GM23338 (cell line): ENCODE measurements at regions not wholly inside any gene's neighbourhood (a gene's known extent, or its start where the extent isn't known, plus 50 kb on each side); places are given as distances from the start of the nearest gene placed in this dataset.

Experiments used
- ATAC-seq: fragments of 200-7000 bp; cut with Tn5 transposase; 3 replicates; pipeline ENCODE4 v1.9.1; 2020
- DNase-seq: peaks from one replicate; pipeline ENCODE4 v3.0.0-alpha.2; 2015; ENCODE audit warnings: low spot score
- H2AFZ ChIP-seq: fragments of 200-600 bp; sonication (generic); 2 replicates; pipeline ENCODE4 v1.8.0; 2016; ENCODE audit warnings: antibody characterized with exemption, mild to moderate bottlenecking, moderate library complexity
- H3F3A ChIP-seq: fragments of 200-600 bp; sonication (generic); replicated peaks from 2 replicates; pipeline ENCODE4 v1.8.0; 2017; ENCODE audit warnings: antibody characterized with exemption, mixed run types, low read depth
- H3K27ac ChIP-seq: fragments of 200-600 bp; sonication (generic); 2 replicates; pipeline ENCODE4 v1.6.1; 2016; ENCODE audit warnings: low read depth
- H3K27me3 ChIP-seq: fragments of 200-600 bp; sonication (generic); 2 replicates; pipeline ENCODE4 v1.8.0; 2016; ENCODE audit warnings: mild to moderate bottlenecking, mixed run types, moderate library complexity; ENCODE audit not compliant: insufficient read depth
- H3K36me3 ChIP-seq: fragments of 200-600 bp; sonication (generic); 2 replicates; pipeline ENCODE4 v1.8.0; 2016; ENCODE audit warnings: mild to moderate bottlenecking; ENCODE audit not compliant: insufficient read depth
- H3K4me1 ChIP-seq: fragments of 200-600 bp; sonication (generic); 2 replicates; pipeline ENCODE4 v1.8.0; 2016; ENCODE audit warnings: mild to moderate bottlenecking, moderate library complexity; ENCODE audit not compliant: insufficient read depth
- H3K4me2 ChIP-seq: fragments of 200-600 bp; sonication (generic); 2 replicates; pipeline ENCODE4 v1.7.1; 2017; ENCODE audit warnings: mixed run types
- H3K4me3 ChIP-seq: fragments of 200-600 bp; sonication (generic); 2 replicates; pipeline ENCODE4 v1.6.1; 2016; ENCODE audit warnings: mixed run types
- H3K79me2 ChIP-seq: fragments of 200-600 bp; sonication (generic); replicated peaks from 2 replicates; pipeline ENCODE4 v1.8.0; 2017; ENCODE audit warnings: mild to moderate bottlenecking; ENCODE audit not compliant: insufficient read depth
- H3K9me2 ChIP-seq: fragments of 200-600 bp; sonication (generic); 2 replicates; pipeline ENCODE4 v1.8.0; 2017; ENCODE audit not compliant: insufficient read depth
- H4K20me1 ChIP-seq: fragments of 200-600 bp; sonication (generic); replicated peaks from 2 replicates; pipeline ENCODE4 v1.8.0; 2017; ENCODE audit warnings: mild to moderate bottlenecking; ENCODE audit not compliant: insufficient read depth
- H3K27ac Mint-ChIP-seq: 2 replicates; pipeline ENCODE4 v1.8.0; 2020; ENCODE audit warnings: inconsistent platforms, mild to moderate bottlenecking, moderate library complexity, mixed read lengths
- H3K27me3 Mint-ChIP-seq: 3 replicates; pipeline ENCODE4 v1.8.0; 2022; ENCODE audit warnings: low read depth, mild to moderate bottlenecking, moderate library complexity, mixed read lengths, inconsistent platforms; ENCODE audit not compliant: insufficient read depth, poor library complexity
- H3K36me3 Mint-ChIP-seq: 3 replicates; pipeline ENCODE4 v1.8.0; 2021; ENCODE audit warnings: low read depth, mild to moderate bottlenecking, inconsistent platforms, moderate library complexity, mixed read lengths
- H3K4me1 Mint-ChIP-seq: 3 replicates; pipeline ENCODE4 v1.8.0; 2020; ENCODE audit warnings: mild to moderate bottlenecking, inconsistent platforms, mixed read lengths
- H3K4me3 Mint-ChIP-seq: 3 replicates; pipeline ENCODE4 v1.8.0; 2021; ENCODE audit warnings: moderate library complexity, mild to moderate bottlenecking, inconsistent platforms, mixed read lengths
- H3K9me3 Mint-ChIP-seq: 3 replicates; pipeline ENCODE4 v1.8.0; 2020; ENCODE audit warnings: moderate library complexity, mild to moderate bottlenecking, inconsistent platforms, mixed read lengths
- CREB1 ChIP-seq: fragments of 250-450 bp; sonication (Bioruptor Pico); IDR thresholded peaks from 2 replicates; pipeline ENCODE4 v1.5.0; 2020; ENCODE audit warnings: low read depth, mild to moderate bottlenecking, moderate library complexity
- EZH2 ChIP-seq: fragments of 200-600 bp; sonication (generic); IDR thresholded peaks from one replicate; pipeline ENCODE4 v1.8.0; 2017; ENCODE audit warnings: antibody characterized with exemption, mild to moderate bottlenecking, low read depth; ENCODE audit not compliant: unreplicated experiment
- EZH2phosphoT487 ChIP-seq: fragments of 200-600 bp; sonication (generic); IDR thresholded peaks from one replicate; pipeline ENCODE4 v1.8.1; 2018; ENCODE audit warnings: antibody characterized with exemption; ENCODE audit not compliant: unreplicated experiment
- JUNB ChIP-seq: IDR thresholded peaks from one replicate; pipeline ENCODE4 v1.6.1; 2016; ENCODE audit warnings: antibody characterized with exemption; ENCODE audit not compliant: unreplicated experiment
- NANOG ChIP-seq: IDR thresholded peaks from 2 replicates; pipeline ENCODE4 v1.6.1; 2016; ENCODE audit warnings: antibody characterized with exemption, borderline replicate concordance
- POLR2AphosphoS5 ChIP-seq: IDR thresholded peaks from 2 replicates; pipeline ENCODE4 v1.6.1; 2016; ENCODE audit warnings: antibody characterized with exemption, low read depth
- STAT1 ChIP-seq: IDR thresholded peaks from one replicate; pipeline ENCODE4 v1.6.1; 2016; ENCODE audit warnings: antibody characterized with exemption; ENCODE audit not compliant: unreplicated experiment
- ZNF331 ChIP-seq: fragments of 250-450 bp; sonication (Bioruptor Pico); IDR thresholded peaks from 2 replicates; pipeline ENCODE4 v1.5.0; 2020; ENCODE audit warnings: low read depth, mild to moderate bottlenecking, moderate library complexity
- TF ChIP-seq, protein P1 (sequence below): IDR thresholded peaks from one replicate; pipeline ENCODE4 v1.6.1; 2018; ENCODE audit warnings: antibody characterized with exemption; ENCODE audit not compliant: unreplicated experiment
- TF ChIP-seq, protein P2 (sequence below), 2 experiments: fragments of 200-600 bp in 1 of 2; sonication (generic) in 1 of 2; conservative IDR thresholded peaks; 2 replicates each; pipeline versions ENCODE4 v1.5.1 to v1.6.1; 2016 to 2017; ENCODE audit warnings: antibody characterized with exemption in 2 of 2, low read depth in 2 of 2, mild to moderate bottlenecking in 2 of 2, moderate library complexity in 1 of 2
- TF ChIP-seq, protein P3 (sequence below): IDR thresholded peaks from 2 replicates; pipeline ENCODE4 v1.6.1; 2016; ENCODE audit warnings: antibody characterized with exemption

DNA sequence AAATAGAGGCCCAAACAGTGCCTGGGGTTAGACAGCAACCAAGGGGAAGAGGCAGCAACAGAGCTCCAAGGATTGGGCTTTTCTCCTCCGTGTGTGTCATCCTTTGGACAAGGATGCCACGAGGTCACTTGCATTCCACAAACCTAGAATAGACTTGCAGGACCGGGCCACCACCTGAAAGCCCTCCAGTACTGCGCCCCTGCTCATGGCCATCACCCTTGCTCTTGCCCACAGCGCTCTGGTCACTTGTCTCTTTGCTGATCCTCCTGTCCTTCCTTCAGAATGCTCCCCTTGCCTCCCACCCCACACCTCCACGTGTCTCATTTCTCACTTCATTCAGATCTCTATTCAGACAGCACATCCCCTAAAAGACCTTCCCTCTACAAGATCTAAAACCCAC, 247.4 kb downstream of the MATN1 start:
- H3K4me3 ChIP-seq, result no peak overlapping the region
- no peaks in the 10 kb centered on the region for H3F3A ChIP-seq
- no peak overlapping the region for H3K4me2 ChIP-seq
- no peaks in the 10 kb centered on the region for H3K9me2 ChIP-seq
- Mint-ChIP-seq H3K4me3 (no peak overlapping the region), H3K27me3 (peaks cover 7% of the 10 kb centered on the region), H3K27ac (no peak overlapping the region), H3K9me3 (peaks cover 34% of the 10 kb centered on the region), H3K4me1 (no peaks in the 10 kb centered on the region; the same call in 2 of the 3 replicates), H3K36me3 (peaks cover 9% of the 10 kb centered on the region)
- H3K27ac ChIP-seq, result no peak overlapping the region
- DNase-seq, result no peak
- no peaks in the 10 kb centered on the region for H3K36me3 ChIP-seq
- H3K27me3 ChIP-seq, result no peaks in the 10 kb centered on the region
- no peak overlapping the region for H2AFZ ChIP-seq
- H4K20me1 ChIP-seq, result no peaks in the 10 kb centered on the region
- H3K4me1 ChIP-seq, result no peaks in the 10 kb centered on the region
- ATAC-seq, result no peak
- no peaks in the 10 kb centered on the region for H3K79me2 ChIP-seq
- TF ChIP-seq NANOG (no peak), POLR2AphosphoS5 (no peak), ZNF331 (CRISPR knock-in tag) (no peak), EZH2phosphoT487 (no peak), STAT1 (no peak), CREB1 (no peak)
- TF ChIP-seq, protein P1, sequence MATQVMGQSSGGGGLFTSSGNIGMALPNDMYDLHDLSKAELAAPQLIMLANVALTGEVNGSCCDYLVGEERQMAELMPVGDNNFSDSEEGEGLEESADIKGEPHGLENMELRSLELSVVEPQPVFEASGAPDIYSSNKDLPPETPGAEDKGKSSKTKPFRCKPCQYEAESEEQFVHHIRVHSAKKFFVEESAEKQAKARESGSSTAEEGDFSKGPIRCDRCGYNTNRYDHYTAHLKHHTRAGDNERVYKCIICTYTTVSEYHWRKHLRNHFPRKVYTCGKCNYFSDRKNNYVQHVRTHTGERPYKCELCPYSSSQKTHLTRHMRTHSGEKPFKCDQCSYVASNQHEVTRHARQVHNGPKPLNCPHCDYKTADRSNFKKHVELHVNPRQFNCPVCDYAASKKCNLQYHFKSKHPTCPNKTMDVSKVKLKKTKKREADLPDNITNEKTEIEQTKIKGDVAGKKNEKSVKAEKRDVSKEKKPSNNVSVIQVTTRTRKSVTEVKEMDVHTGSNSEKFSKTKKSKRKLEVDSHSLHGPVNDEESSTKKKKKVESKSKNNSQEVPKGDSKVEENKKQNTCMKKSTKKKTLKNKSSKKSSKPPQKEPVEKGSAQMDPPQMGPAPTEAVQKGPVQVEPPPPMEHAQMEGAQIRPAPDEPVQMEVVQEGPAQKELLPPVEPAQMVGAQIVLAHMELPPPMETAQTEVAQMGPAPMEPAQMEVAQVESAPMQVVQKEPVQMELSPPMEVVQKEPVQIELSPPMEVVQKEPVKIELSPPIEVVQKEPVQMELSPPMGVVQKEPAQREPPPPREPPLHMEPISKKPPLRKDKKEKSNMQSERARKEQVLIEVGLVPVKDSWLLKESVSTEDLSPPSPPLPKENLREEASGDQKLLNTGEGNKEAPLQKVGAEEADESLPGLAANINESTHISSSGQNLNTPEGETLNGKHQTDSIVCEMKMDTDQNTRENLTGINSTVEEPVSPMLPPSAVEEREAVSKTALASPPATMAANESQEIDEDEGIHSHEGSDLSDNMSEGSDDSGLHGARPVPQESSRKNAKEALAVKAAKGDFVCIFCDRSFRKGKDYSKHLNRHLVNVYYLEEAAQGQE, result no peak

DNA sequence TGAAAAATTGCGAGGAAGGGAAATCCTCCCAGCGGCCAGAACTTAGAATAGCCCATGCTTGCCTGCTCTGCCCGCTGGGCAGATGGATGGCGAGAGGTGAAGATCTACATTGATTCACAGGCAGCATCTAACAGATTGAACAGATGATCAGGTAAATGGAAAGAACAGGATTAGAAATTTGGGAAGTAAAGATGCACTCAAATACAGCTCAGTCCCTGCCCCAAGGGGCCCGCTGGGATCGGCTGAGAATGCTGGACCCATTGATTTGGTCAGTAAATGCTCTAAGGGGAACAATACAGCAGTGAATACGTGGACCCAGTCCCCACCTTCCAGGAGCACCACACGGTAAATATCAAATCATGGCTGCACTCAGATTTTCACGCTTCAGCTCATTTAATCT, 248.2 kb downstream of the MATN1 start:
- H3K27me3 ChIP-seq, result no peaks in the 10 kb centered on the region
- H3K4me3 ChIP-seq, result no peak overlapping the region
- no peak overlapping the region for H2AFZ ChIP-seq
- H3K27ac Mint-ChIP-seq, result no peak overlapping the region
- no peaks in the 10 kb centered on the region for H3K36me3 ChIP-seq
- ATAC-seq (no peak), DNase-seq (no peak)
- H4K20me1 ChIP-seq, result no peaks in the 10 kb centered on the region
- no peak overlapping the region for H3K4me2 ChIP-seq
- H3F3A ChIP-seq, result no peaks in the 10 kb centered on the region
- peaks cover 4% of the 10 kb centered on the region; the same call in 1 of the 3 replicates for H3K36me3 Mint-ChIP-seq
- peaks cover 29% of the 10 kb centered on the region for H3K9me3 Mint-ChIP-seq
- no peaks in the 10 kb centered on the region for H3K9me2 ChIP-seq
- H3K4me1 Mint-ChIP-seq, result no peaks in the 10 kb centered on the region; the same call in 2 of the 3 replicates
- no peak overlapping the region for H3K27ac ChIP-seq
- H3K79me2 ChIP-seq, result no peaks in the 10 kb centered on the region
- H3K4me3 Mint-ChIP-seq, result no peak overlapping the region
- TF ChIP-seq, protein P2, sequence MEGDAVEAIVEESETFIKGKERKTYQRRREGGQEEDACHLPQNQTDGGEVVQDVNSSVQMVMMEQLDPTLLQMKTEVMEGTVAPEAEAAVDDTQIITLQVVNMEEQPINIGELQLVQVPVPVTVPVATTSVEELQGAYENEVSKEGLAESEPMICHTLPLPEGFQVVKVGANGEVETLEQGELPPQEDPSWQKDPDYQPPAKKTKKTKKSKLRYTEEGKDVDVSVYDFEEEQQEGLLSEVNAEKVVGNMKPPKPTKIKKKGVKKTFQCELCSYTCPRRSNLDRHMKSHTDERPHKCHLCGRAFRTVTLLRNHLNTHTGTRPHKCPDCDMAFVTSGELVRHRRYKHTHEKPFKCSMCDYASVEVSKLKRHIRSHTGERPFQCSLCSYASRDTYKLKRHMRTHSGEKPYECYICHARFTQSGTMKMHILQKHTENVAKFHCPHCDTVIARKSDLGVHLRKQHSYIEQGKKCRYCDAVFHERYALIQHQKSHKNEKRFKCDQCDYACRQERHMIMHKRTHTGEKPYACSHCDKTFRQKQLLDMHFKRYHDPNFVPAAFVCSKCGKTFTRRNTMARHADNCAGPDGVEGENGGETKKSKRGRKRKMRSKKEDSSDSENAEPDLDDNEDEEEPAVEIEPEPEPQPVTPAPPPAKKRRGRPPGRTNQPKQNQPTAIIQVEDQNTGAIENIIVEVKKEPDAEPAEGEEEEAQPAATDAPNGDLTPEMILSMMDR (conservative IDR thresholded peaks at IDR 0.05; ENCODE audit: low read depth in 2 of 2), result no peak
- no peak for TF ChIP-seq JUNB
- TF ChIP-seq EZH2phosphoT487, result no peak
- TF ChIP-seq NANOG, result no peak
- no peak for TF ChIP-seq ZNF331 (CRISPR knock-in tag)
- TF ChIP-seq, protein P3, sequence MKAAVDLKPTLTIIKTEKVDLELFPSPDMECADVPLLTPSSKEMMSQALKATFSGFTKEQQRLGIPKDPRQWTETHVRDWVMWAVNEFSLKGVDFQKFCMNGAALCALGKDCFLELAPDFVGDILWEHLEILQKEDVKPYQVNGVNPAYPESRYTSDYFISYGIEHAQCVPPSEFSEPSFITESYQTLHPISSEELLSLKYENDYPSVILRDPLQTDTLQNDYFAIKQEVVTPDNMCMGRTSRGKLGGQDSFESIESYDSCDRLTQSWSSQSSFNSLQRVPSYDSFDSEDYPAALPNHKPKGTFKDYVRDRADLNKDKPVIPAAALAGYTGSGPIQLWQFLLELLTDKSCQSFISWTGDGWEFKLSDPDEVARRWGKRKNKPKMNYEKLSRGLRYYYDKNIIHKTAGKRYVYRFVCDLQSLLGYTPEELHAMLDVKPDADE, result no peak
- no peak for TF ChIP-seq EZH2
- H3K4me1 ChIP-seq, result no peaks in the 10 kb centered on the region
- H3K27me3 Mint-ChIP-seq, result peaks cover 6% of the 10 kb centered on the region
